ENCODE measurements at regions not wholly inside any gene's neighbourhood (a gene's known extent, or its start where the extent isn't known, plus 50 kb on each side); places are given as distances from the start of the nearest gene placed in this dataset.

DNA sequence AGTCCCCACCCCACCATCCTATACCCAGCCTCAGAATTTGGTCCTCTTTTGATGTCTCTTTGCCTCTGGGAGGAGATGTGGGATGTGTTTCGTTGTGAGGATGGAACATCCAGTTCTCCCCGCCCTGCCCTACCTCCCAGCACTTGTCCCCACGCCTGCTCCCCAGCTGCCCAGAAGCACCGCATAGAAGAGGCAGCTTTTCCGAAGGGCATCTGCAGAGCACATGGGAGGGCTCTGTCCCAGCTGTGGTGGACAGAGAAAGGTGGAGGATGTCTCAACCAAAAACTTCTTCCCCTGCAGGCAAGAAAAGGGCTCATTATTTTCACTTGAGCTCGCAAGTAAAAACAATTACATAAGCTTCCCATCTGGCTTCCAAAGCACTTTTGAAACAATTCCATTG lies 302.6 kb downstream of the PCNX1 start:
- TF ChIP-seq, protein P1, sequence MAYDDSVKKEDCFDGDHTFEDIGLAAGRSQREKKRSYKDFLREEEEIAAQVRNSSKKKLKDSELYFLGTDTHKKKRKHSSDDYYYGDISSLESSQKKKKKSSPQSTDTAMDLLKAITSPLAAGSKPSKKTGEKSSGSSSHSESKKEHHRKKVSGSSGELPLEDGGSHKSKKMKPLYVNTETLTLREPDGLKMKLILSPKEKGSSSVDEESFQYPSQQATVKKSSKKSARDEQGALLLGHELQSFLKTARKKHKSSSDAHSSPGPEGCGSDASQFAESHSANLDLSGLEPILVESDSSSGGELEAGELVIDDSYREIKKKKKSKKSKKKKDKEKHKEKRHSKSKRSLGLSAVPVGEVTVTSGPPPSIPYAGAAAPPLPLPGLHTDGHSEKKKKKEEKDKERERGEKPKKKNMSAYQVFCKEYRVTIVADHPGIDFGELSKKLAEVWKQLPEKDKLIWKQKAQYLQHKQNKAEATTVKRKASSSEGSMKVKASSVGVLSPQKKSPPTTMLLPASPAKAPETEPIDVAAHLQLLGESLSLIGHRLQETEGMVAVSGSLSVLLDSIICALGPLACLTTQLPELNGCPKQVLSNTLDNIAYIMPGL (CRISPR knock-in tag; IDR thresholded peaks at IDR 0.05), result no peak
- TF ChIP-seq, protein P2, sequence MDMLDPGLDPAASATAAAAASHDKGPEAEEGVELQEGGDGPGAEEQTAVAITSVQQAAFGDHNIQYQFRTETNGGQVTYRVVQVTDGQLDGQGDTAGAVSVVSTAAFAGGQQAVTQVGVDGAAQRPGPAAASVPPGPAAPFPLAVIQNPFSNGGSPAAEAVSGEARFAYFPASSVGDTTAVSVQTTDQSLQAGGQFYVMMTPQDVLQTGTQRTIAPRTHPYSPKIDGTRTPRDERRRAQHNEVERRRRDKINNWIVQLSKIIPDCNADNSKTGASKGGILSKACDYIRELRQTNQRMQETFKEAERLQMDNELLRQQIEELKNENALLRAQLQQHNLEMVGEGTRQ (CRISPR knock-in tag; IDR thresholded peaks at IDR 0.05), result no peak
- TF ChIP-seq, protein P3, sequence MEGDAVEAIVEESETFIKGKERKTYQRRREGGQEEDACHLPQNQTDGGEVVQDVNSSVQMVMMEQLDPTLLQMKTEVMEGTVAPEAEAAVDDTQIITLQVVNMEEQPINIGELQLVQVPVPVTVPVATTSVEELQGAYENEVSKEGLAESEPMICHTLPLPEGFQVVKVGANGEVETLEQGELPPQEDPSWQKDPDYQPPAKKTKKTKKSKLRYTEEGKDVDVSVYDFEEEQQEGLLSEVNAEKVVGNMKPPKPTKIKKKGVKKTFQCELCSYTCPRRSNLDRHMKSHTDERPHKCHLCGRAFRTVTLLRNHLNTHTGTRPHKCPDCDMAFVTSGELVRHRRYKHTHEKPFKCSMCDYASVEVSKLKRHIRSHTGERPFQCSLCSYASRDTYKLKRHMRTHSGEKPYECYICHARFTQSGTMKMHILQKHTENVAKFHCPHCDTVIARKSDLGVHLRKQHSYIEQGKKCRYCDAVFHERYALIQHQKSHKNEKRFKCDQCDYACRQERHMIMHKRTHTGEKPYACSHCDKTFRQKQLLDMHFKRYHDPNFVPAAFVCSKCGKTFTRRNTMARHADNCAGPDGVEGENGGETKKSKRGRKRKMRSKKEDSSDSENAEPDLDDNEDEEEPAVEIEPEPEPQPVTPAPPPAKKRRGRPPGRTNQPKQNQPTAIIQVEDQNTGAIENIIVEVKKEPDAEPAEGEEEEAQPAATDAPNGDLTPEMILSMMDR (IDR thresholded peaks at IDR 0.05), result no peak
- no peak for TF ChIP-seq ELF4 (CRISPR knock-in tag; IDR thresholded peaks at IDR 0.05; ENCODE audit: low read depth)
- TF ChIP-seq ATF1 (CRISPR knock-in tag; IDR thresholded peaks at IDR 0.05), result no peak
- no peak for TF ChIP-seq CBFB (CRISPR knock-in tag; IDR thresholded peaks at IDR 0.05; ENCODE audit: low read depth)
- TF ChIP-seq ZNF232 (CRISPR knock-in tag; IDR thresholded peaks at IDR 0.05), result no peak
- no peak for TF ChIP-seq NFYB (CRISPR knock-in tag; conservative IDR thresholded peaks at IDR 0.05; ENCODE audit: low read depth)
- TF ChIP-seq, protein P4, sequence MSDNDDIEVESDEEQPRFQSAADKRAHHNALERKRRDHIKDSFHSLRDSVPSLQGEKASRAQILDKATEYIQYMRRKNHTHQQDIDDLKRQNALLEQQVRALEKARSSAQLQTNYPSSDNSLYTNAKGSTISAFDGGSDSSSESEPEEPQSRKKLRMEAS (CRISPR knock-in tag; IDR thresholded peaks at IDR 0.05), result no peak

Measured in WTC11 (cell line).